Activated CD4-positive, alpha-beta T cell treated with anti-CD3 and anti-CD28 coated beads, Interleukin-2, amount 10 ng/mL, durations not matched to agents 24 days and 14 days (primary cell): ENCODE measurements at regions not wholly inside any gene's neighbourhood (a gene's known extent, or its start where the extent isn't known, plus 50 kb on each side); places are given as distances from the start of the nearest gene placed in this dataset.

Experiments
- DNase-seq: peaks from one replicate; pipeline ENCODE4 v3.0.0; 2022
- H3K27ac Mint-ChIP-seq: one replicate; pipeline ENCODE4 v1.8.0; 2022; ENCODE audit warnings: mild to moderate bottlenecking, mixed read lengths
- H3K27me3 Mint-ChIP-seq: one replicate; pipeline ENCODE4 v1.8.0; 2022; ENCODE audit warnings: mixed read lengths
- H3K36me3 Mint-ChIP-seq: one replicate; pipeline ENCODE4 v1.8.0; 2022; ENCODE audit warnings: low read depth, mild to moderate bottlenecking, mixed read lengths
- H3K4me1 Mint-ChIP-seq: one replicate; pipeline ENCODE4 v1.8.0; 2021; ENCODE audit warnings: mixed read lengths
- H3K4me3 Mint-ChIP-seq: one replicate; pipeline ENCODE4 v1.8.0; 2022; ENCODE audit warnings: mild to moderate bottlenecking, moderate library complexity, mixed read lengths
- H3K9me3 Mint-ChIP-seq: one replicate; pipeline ENCODE4 v1.8.0; 2021; ENCODE audit warnings: mixed read lengths
- intact Hi-C: fragments of 100-400 bp; cut with micrococcal nuclease; formaldehyde crosslinking; loops from one replicate; pipeline ENCODE4 v1.15.1; 2023

DNA sequence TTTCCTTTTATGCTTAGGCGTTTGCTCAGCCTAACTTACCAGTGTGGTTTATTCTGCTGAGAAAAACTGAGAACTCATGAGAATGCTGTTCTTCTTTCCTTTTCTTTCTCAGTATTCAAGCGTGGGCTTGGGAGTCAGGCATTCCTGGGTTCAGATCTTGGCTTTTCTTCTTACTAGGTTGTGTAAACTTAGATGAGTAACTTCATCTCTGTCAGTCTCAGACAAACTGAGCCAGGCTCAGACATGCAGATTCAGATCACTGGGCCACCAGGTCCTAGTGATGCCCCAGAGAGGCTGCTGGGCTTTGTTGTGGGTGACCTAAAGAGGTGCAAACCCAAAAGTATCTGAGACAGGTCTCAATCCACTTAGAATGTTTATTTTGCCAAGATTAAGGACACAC is 95.8 kb upstream of the MPHOSPH6 start:
- H3K36me3 Mint-ChIP-seq, result no peaks in the 10 kb centered on the region
- intact Hi-C loops, result no loop called here

GRCh38 chr16:82264756-82265155 is 94.7 kb upstream of the MPHOSPH6 start:
- no peak overlapping the region for H3K4me3 Mint-ChIP-seq
- no peaks in the 10 kb centered on the region for H3K36me3 Mint-ChIP-seq
- peaks cover 13% of the 10 kb centered on the region for H3K9me3 Mint-ChIP-seq
- DNase-seq, result no peak
- peaks cover 13% of the 10 kb centered on the region for H3K27me3 Mint-ChIP-seq
- no peaks in the 10 kb centered on the region for H3K4me1 Mint-ChIP-seq
- intact Hi-C loops, result loop anchor here (5.0 kb wide), 2 partner anchors 193 to 1183 kb away; no protein-coding TSS in a partner anchor
- H3K27ac Mint-ChIP-seq, result no peak overlapping the region

More for the DNA sequence above, 95.8 kb upstream of the MPHOSPH6 start:
- Mint-ChIP-seq H3K4me1 (no peaks in the 10 kb centered on the region), H3K9me3 (peaks cover 3% of the 10 kb centered on the region), H3K27me3 (peaks cover 13% of the 10 kb centered on the region), H3K27ac (no peak overlapping the region), H3K4me3 (no peak overlapping the region)
- no peak for DNase-seq

GRCh38 chr16:82263521-82264143 is 93.6 kb upstream of the MPHOSPH6 start:
- Mint-ChIP-seq H3K4me3 (no peak overlapping the region), H3K27ac (no peak overlapping the region), H3K9me3 (peaks cover 14% of the 10 kb centered on the region), H3K4me1 (no peaks in the 10 kb centered on the region), H3K36me3 (no peaks in the 10 kb centered on the region), H3K27me3 (peaks cover 11% of the 10 kb centered on the region)
- DNase-seq, result peak; percentile 83
- intact Hi-C loops, result loop anchor here (5.0 kb wide), 2 partner anchors 194 to 1184 kb away; no protein-coding TSS in a partner anchor

DNA sequence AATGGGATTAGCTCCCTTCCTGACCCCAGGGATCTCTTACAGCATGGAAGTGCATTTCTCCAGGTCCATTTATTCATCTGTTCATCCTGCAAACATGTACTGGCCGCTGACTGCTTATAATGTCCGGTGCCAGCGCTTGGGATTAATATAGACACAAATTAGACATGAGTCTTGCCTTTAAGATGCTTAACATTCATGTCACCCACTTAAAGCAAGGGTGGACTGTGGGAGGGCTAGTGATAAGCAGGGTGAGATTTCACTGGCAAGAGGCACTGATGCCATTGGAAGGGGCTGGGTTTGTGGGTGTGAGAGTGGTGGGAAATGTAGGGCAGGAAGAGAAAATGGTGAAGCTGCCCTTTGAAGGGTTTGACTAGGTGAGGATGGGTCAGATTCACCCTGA is 92.2 kb upstream of the MPHOSPH6 start:
- no peaks in the 10 kb centered on the region for H3K36me3 Mint-ChIP-seq
- intact Hi-C loops, result loop anchor here (5.0 kb wide), 2 partner anchors 195 to 1185 kb away; no protein-coding TSS in a partner anchor
- no peak overlapping the region for H3K27ac Mint-ChIP-seq
- no peaks in the 10 kb centered on the region for H3K4me1 Mint-ChIP-seq
- peaks cover 11% of the 10 kb centered on the region for H3K27me3 Mint-ChIP-seq
- peaks cover 14% of the 10 kb centered on the region for H3K9me3 Mint-ChIP-seq
- DNase-seq, result no peak
- no peak overlapping the region for H3K4me3 Mint-ChIP-seq

GRCh38 chr16:82260212-82260795 is 90.3 kb upstream of the MPHOSPH6 start:
- DNase-seq, result no peak
- Mint-ChIP-seq H3K27ac (no peak overlapping the region), H3K4me3 (no peak overlapping the region), H3K9me3 (peaks cover 14% of the 10 kb centered on the region), H3K4me1 (no peaks in the 10 kb centered on the region), H3K27me3 (peaks cover 11% of the 10 kb centered on the region), H3K36me3 (no peaks in the 10 kb centered on the region)
- intact Hi-C loops, result loop anchor here (5.0 kb wide), 2 partner anchors 197 to 1187 kb away; no protein-coding TSS in a partner anchor

DNA sequence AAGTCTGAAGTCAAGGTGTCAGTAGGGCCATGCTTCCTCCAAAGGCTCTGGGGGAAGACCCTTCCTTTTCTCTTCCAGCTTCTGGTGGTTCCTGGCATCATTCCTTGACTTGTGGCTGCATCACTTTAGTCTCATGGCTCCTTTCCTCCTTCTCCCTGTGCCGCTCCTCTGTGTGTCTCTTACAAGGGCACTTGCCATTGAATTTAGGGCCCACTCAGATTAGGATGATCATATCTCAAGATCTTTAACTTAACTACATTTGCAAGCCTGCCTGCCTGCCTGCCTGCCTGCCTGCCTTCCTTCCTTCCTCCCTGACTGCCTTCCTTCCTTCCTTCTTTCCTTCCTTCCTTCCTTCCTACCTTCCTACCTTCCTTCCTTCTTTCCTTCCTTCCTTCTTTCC is 89.7 kb upstream of the MPHOSPH6 start:
- Mint-ChIP-seq H3K9me3 (peaks cover 14% of the 10 kb centered on the region), H3K4me1 (no peaks in the 10 kb centered on the region)

GRCh38 chr16:82257990-82258389 is 88.0 kb upstream of the MPHOSPH6 start:
- H3K4me1 Mint-ChIP-seq, result peaks cover 1% of the 10 kb centered on the region
- H3K4me3 Mint-ChIP-seq, result no peak overlapping the region
- H3K9me3 Mint-ChIP-seq, result peaks cover 14% of the 10 kb centered on the region
- H3K36me3 Mint-ChIP-seq, result no peaks in the 10 kb centered on the region
- peaks cover 10% of the 10 kb centered on the region for H3K27me3 Mint-ChIP-seq
- intact Hi-C loops, result no loop called here
- DNase-seq, result no peak
- H3K27ac Mint-ChIP-seq, result no peak overlapping the region

More for the DNA sequence above, 89.7 kb upstream of the MPHOSPH6 start:
- H3K36me3 Mint-ChIP-seq, result no peaks in the 10 kb centered on the region
- intact Hi-C loops, result loop anchor here (5.0 kb wide), 2 partner anchors 198 to 1188 kb away; no protein-coding TSS in a partner anchor
- peaks cover 11% of the 10 kb centered on the region for H3K27me3 Mint-ChIP-seq
- DNase-seq, result no peak
- no peak overlapping the region for H3K4me3 Mint-ChIP-seq
- H3K27ac Mint-ChIP-seq, result no peak overlapping the region

DNA sequence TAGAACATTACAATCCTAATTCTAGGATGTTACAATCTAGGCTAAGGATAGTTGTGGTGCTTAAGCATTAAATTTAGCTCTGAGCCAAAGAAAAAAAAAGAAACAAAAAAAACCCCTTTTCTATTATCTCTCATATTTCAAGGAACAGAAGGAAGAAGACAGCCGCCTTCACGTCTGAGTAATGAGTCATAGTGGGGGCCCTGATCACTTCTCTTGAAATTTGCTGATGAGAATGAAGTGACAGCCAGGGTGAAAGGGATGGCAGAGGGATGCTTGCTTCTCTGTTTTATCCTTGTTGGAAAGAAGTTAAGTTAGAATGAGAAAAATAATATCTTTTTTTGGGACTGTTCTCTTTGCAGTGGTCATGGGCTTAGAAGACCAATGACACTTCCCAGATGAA is 82.6 kb upstream of the MPHOSPH6 start:
- intact Hi-C loops, result no loop called here
- no peak for DNase-seq
- H3K36me3 Mint-ChIP-seq, result no peaks in the 10 kb centered on the region
- H3K4me3 Mint-ChIP-seq, result no peak overlapping the region
- H3K27ac Mint-ChIP-seq, result no peak overlapping the region
- peaks cover 6% of the 10 kb centered on the region for H3K4me1 Mint-ChIP-seq
- peaks cover 10% of the 10 kb centered on the region for H3K27me3 Mint-ChIP-seq
- H3K9me3 Mint-ChIP-seq, result no peaks in the 10 kb centered on the region

- no peak for DNase-seq
- peaks cover 4% of the 10 kb centered on the region for H3K27me3 Mint-ChIP-seq
- no peaks in the 10 kb centered on the region for H3K9me3 Mint-ChIP-seq
- peaks cover 5% of the 10 kb centered on the region for H3K4me1 Mint-ChIP-seq
- intact Hi-C loops, result no loop called here
- no peak overlapping the region for H3K4me3 Mint-ChIP-seq
- H3K36me3 Mint-ChIP-seq, result no peaks in the 10 kb centered on the region
- no peak overlapping the region for H3K27ac Mint-ChIP-seq
These were observed 78.7 kb upstream of the MPHOSPH6 start for GRCh38 chr16:82248677-82249076.

DNA sequence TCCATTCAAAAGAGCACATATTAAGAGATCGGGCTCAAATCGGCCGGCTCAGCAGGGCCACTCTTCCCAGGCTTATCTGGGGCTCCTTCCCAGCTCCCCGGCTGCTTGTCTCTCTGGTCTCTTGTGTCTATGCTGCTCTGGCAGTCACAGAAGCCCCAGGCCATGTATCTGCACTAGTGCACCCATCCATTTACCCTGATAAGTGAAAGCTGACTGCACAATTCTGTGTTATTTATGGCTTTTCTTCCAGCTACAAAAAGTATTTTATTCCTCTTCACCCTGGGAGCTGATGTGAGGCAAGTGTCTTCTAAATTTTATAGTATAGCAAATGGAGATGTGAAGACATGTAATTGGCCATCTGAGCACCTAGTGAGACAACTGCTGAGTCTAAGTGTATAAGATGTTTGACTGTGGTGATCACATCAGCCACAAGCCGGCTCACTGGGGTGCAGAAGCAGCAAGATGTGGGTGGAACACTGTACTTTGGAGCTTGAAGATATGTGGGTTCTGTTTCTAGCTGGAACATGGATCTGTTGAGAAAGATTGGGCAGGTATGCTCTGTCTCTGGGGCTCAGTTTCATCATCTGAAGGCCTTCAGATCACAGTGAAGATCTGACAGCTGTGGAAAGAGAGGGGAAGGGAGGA is 78.1 kb upstream of the MPHOSPH6 start:
- Mint-ChIP-seq H3K27me3 (peaks cover 3% of the 10 kb centered on the region), H3K4me1 (peaks cover 4% of the 10 kb centered on the region), H3K36me3 (no peaks in the 10 kb centered on the region), H3K9me3 (no peaks in the 10 kb centered on the region), H3K4me3 (no peak overlapping the region), H3K27ac (no peak overlapping the region)
- no peak for DNase-seq
- intact Hi-C loops, result no loop called here

GRCh38 chr16:82242201-82242600 is 72.2 kb upstream of the MPHOSPH6 start:
- DNase-seq, result no peak
- Mint-ChIP-seq H3K27me3 (peaks cover 14% of the 10 kb centered on the region), H3K27ac (no peak overlapping the region), H3K4me3 (no peak overlapping the region), H3K9me3 (no peaks in the 10 kb centered on the region), H3K36me3 (no peaks in the 10 kb centered on the region), H3K4me1 (no peaks in the 10 kb centered on the region)
- intact Hi-C loops, result no loop called here

- intact Hi-C loops, result no loop called here
- Mint-ChIP-seq H3K9me3 (no peaks in the 10 kb centered on the region), H3K27ac (no peak overlapping the region), H3K4me1 (peaks cover under 1% of the 10 kb centered on the region), H3K4me3 (no peak overlapping the region), H3K36me3 (no peaks in the 10 kb centered on the region), H3K27me3 (peaks cover 19% of the 10 kb centered on the region)
- DNase-seq, result no peak
These were observed 71.5 kb upstream of the MPHOSPH6 start for GRCh38 chr16:82241469-82242052.

DNA sequence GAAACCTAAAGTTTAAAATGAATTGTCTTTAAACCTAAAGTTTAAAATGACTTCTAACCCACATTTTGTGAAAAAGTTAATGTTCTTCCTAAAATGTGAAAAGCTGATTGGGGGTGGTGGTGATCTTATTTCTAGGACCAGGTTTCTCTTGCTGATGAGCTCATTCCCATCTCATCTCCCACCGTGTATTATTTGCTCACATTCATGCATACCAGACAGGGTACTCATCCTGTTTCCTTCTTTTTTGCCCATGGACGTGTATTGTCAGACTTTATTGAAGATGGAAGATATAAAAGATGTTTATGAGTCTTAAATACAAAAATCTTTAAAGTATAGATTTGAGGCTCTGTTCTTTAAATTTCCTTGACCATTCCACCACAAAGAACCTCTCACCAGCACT is 70.1 kb upstream of the MPHOSPH6 start:
- Mint-ChIP-seq H3K4me3 (no peak overlapping the region), H3K36me3 (no peaks in the 10 kb centered on the region), H3K27ac (no peak overlapping the region), H3K27me3 (peaks cover 31% of the 10 kb centered on the region), H3K9me3 (no peaks in the 10 kb centered on the region), H3K4me1 (peaks cover 5% of the 10 kb centered on the region)
- no peak for DNase-seq
- intact Hi-C loops, result no loop called here

GRCh38 chr16:82236875-82237274 is 66.9 kb upstream of the MPHOSPH6 start:
- H3K36me3 Mint-ChIP-seq, result no peaks in the 10 kb centered on the region
- no peak overlapping the region for H3K27ac Mint-ChIP-seq
- peaks cover 37% of the 10 kb centered on the region for H3K27me3 Mint-ChIP-seq
- intact Hi-C loops, result no loop called here
- peaks cover 5% of the 10 kb centered on the region for H3K4me1 Mint-ChIP-seq
- H3K4me3 Mint-ChIP-seq, result no peak overlapping the region
- DNase-seq, result no peak
- H3K9me3 Mint-ChIP-seq, result no peaks in the 10 kb centered on the region
